ENCODE measurements at regions not wholly inside any gene's neighbourhood (a gene's known extent, or its start where the extent isn't known, plus 50 kb on each side); places are given as distances from the start of the nearest gene placed in this dataset.

DNA sequence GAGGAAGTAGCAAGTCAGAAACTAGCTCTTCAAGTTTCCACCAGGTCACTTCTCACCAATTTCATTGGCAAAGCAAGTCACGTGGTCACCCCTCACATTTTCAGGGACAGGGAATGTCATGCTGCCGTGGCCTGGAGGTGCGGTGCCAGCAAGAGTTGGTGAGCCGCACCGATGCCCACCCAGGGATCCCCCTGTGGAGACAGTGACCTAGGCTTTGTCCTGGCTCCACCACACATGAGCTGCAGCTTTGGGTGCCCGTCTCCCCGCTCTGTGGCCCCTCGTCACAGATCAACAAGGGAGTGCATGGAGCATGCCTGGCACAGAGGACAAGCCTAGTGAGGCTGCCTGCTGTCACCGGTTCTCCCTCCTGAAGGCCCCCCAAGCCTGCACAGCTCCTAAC, 226.7 kb upstream of the PPP2R2D start:
- 93 to 100% methylated on average over 2 to 9 of the region's 9 CpGs for WGBS, 2 donors
- Histone ChIP-seq H3K4me3 (no peak overlapping the region), H3K27me3 (no peaks in the 10 kb centered on the region), H3K27ac (no peak overlapping the region), H3K4me1 (no peaks in the 10 kb centered on the region), H3K9me3 (no peaks in the 10 kb centered on the region), H3K36me3 (ENCODE audit: low read depth, missing control alignments) (no peaks in the 10 kb centered on the region)
- no peak for DNase-seq
- TF ChIP-seq POLR2A (IDR thresholded peaks at IDR 0.05), result no peak
- TF ChIP-seq, protein P1, sequence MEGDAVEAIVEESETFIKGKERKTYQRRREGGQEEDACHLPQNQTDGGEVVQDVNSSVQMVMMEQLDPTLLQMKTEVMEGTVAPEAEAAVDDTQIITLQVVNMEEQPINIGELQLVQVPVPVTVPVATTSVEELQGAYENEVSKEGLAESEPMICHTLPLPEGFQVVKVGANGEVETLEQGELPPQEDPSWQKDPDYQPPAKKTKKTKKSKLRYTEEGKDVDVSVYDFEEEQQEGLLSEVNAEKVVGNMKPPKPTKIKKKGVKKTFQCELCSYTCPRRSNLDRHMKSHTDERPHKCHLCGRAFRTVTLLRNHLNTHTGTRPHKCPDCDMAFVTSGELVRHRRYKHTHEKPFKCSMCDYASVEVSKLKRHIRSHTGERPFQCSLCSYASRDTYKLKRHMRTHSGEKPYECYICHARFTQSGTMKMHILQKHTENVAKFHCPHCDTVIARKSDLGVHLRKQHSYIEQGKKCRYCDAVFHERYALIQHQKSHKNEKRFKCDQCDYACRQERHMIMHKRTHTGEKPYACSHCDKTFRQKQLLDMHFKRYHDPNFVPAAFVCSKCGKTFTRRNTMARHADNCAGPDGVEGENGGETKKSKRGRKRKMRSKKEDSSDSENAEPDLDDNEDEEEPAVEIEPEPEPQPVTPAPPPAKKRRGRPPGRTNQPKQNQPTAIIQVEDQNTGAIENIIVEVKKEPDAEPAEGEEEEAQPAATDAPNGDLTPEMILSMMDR (IDR thresholded peaks at IDR 0.05), result no peak
- intact Hi-C loops (cut with DNase I; ENCODE audit: low total_unique reads), result no loop called here

- intact Hi-C loops (cut with DNase I; ENCODE audit: low total_unique reads), result no loop called here
- Histone ChIP-seq H3K27me3 (no peaks in the 10 kb centered on the region), H3K27ac (no peak overlapping the region), H3K36me3 (ENCODE audit: low read depth, missing control alignments) (no peaks in the 10 kb centered on the region), H3K9me3 (no peaks in the 10 kb centered on the region), H3K4me3 (no peak overlapping the region), H3K4me1 (no peaks in the 10 kb centered on the region)
- 68 to 69% methylated on average over 13 of the region's 13 CpGs for WGBS, 2 donors
- DNase-seq, result no peak
- TF ChIP-seq POLR2A (IDR thresholded peaks at IDR 0.05), result no peak
- TF ChIP-seq, protein P1 (IDR thresholded peaks at IDR 0.05), result no peak
These were observed 225.7 kb upstream of the PPP2R2D start for GRCh38 chr10:131675104-131675503.

GRCh38 chr10:131676046-131676799, 224.6 kb upstream of the PPP2R2D start:
- H3K4me3 ChIP-seq, result no peak overlapping the region
- H3K27ac ChIP-seq, result no peak overlapping the region
- H3K27me3 ChIP-seq, result no peaks in the 10 kb centered on the region
- WGBS, 2 donors, result 62 to 74% methylated on average over 28 of the region's 28 CpGs
- H3K9me3 ChIP-seq, result no peaks in the 10 kb centered on the region
- H3K36me3 ChIP-seq (ENCODE audit: low read depth, missing control alignments), result no peaks in the 10 kb centered on the region
- H3K4me1 ChIP-seq, result no peaks in the 10 kb centered on the region
- no peak for DNase-seq
- intact Hi-C loops (cut with DNase I; ENCODE audit: low total_unique reads), result no loop called here
- no peak for TF ChIP-seq POLR2A (IDR thresholded peaks at IDR 0.05)
- TF ChIP-seq, protein P1 (IDR thresholded peaks at IDR 0.05), result no peak

- no peaks in the 10 kb centered on the region for H3K27me3 ChIP-seq
- intact Hi-C loops (cut with DNase I; ENCODE audit: low total_unique reads), result no loop called here
These were observed 223.9 kb upstream of the PPP2R2D start for GRCh38 chr10:131676800-131677421.

More at GRCh38 chr10:131676800-131677421, 223.9 kb upstream of the PPP2R2D start:
- TF ChIP-seq, protein P1 (IDR thresholded peaks at IDR 0.05), result no peak
- no peak for TF ChIP-seq POLR2A (IDR thresholded peaks at IDR 0.05)
- Histone ChIP-seq H3K27ac (no peak overlapping the region), H3K9me3 (no peaks in the 10 kb centered on the region), H3K4me1 (no peaks in the 10 kb centered on the region), H3K4me3 (no peak overlapping the region), H3K36me3 (ENCODE audit: low read depth, missing control alignments) (no peaks in the 10 kb centered on the region)
- 27 to 31% methylated on average over 12 to 19 of the region's 19 CpGs for WGBS, 2 donors
- no peak for DNase-seq

Measured in testis (tissue), 2 donors.